ENCODE measurements at regions not wholly inside any gene's neighbourhood (a gene's known extent, or its start where the extent isn't known, plus 50 kb on each side); places are given as distances from the start of the nearest gene placed in this dataset.

DNA sequence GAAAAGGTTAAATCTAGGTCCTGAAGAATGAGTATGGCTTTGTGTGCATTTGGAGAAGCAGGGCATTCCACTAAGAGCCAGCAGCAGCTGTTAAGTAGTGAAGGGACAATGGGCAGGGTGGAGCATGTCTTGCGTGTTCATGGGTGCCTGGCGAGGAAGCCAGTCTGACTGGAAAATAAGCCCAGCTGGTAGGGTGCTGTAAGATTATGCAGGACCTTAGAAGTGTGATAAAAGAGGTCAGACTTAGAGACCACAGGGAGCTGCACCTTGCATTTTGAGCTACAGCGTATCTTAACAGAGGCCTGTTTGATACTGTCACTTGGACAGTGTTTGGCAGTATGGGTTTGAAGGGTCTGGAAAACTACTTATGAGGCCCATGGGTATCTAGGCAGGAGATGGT lies 131.7 kb upstream of the ELL2 start:
- no peak for TF ChIP-seq YY1 (IDR thresholded peaks at IDR 0.05; ENCODE audit: insufficient read depth, insufficient read length)
- TF ChIP-seq SUZ12 (IDR thresholded peaks at IDR 0.05; ENCODE audit: extremely low read depth, insufficient read depth, insufficient read length): no peak
- TF ChIP-seq ZNF274 (IDR thresholded peaks at IDR 0.05; ENCODE audit: low read depth, low read length): no peak
